ENCODE measurements at regions not wholly inside any gene's neighbourhood (a gene's known extent, or its start where the extent isn't known, plus 50 kb on each side); places are given as distances from the start of the nearest gene placed in this dataset.

DNA sequence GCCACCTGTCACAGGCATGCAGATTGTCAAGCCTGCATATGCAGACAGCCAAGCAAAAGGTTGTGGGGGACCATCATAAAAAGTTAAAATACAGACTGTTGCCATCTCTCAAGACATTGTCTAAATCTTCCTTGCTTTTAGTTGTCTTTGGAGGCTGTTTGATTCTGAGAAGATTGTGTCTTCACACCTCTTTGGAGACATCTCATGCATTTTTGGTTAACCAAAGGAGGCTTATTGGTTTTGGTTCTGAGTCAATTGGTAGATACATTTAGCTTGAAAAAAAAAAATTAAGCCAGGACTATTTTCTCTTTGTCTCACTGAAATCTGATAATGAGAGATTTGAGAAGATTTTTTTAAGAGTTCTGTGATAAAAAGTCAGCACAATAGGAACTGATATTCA lies 217.6 kb downstream of the LYPLAL1 start:
- no peak for DNase-seq

DNA sequence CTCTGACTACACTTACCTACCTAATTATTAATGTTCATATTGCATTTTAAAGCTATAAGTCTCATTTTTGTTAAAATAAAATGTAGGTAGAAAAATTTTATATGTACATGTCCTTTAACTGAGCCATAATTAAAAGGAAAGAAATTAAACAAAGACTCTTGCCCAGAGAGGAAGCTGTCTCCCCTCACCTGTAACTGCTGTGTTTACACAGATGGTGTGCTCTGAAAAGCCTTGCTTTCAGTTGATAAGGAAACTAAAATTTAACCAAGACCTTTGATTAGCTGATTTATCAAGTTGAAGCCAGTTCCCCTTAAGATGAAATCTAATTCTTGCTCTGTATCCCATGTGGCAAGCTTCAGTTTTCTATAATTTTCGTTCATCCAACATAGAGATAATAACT lies 213.5 kb downstream of the LYPLAL1 start:
- DNase-seq = no peak

DNA sequence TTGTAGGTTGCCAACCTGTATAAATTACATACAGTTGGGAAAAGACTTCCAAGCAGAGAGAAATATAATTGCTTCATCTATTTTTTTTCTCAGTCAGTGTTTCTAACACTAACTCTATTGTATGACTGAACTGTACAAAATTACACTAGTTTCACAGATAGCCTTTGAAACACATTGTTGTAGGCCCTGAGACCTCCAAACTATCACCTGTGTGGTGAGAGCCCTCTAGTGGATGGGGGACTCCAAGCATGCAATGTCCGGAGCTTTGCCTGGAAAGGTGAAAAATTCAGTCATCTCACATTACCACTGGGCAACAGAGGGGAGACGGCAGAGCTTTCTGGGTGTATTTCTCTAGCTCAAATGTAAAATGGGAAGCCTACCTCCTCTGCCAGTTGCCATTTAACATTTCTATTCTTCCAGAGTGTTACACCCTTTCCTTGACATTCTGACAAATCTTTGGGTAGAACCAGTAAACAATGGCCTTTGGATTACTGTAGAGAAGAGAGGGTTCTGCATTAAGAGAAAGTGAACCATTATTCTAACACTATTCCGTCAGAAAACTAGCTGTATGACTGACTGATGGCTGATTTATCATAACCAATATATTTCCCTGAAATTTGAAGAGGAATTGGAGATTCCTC lies 212.2 kb downstream of the LYPLAL1 start:
- peak; percentile 3 for DNase-seq

DNA sequence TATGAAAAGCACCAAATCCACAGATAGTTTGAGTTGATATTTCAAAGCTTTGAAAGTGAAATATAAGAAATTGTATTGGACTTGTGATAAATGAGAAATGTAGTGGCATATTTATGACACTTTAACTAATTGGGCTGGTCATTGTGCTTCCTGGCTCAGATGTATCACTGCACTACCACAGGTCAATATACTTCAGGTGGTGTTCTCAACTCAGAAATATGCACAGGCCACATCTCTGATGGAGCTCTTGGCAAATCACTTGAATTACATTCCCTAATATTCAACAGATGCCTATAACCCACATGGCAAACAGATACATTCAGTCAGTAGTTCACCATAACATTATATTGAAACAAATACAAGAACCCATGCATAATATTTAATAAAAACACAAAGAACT lies 209.6 kb downstream of the LYPLAL1 start:
- DNase-seq = no peak

DNA sequence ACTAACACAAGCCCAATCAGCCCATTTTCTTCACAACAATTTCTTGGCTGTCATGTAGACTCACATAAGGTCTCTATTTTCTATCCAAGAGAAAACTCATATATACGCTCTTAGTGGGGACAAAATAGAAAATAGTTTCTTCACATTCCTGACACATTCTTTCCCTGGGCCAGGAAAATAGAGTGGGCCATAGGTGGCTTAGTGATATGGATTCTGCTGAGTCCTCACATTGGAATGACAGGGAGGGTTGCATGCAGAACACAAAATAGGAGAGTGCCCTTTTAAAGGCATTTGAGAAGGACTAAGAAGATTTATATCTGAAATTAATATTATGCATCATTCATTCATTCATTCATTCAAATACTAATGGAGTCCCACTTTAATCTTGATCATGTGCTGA lies 207.7 kb downstream of the LYPLAL1 start:
- DNase-seq = no peak

DNA sequence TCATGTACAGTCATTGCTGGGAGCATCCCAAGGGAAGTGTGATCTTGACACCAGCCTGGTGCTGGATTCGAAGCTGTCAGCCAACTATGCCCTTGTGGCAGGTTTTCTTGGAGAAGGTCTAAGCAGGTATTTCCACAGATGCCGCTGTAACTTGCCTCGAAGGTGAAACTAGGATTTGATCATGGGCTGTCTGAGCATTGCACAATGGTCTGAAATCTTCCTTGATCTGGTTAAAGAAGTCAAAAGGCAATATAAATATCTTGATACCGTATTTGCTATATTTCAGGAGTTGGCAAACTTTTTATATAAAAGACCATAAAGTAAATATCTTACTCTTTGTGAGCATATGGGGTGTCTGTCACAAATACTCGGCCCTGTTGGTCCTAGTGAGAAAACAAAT lies 206.8 kb downstream of the LYPLAL1 start:
- no peak for DNase-seq

DNA sequence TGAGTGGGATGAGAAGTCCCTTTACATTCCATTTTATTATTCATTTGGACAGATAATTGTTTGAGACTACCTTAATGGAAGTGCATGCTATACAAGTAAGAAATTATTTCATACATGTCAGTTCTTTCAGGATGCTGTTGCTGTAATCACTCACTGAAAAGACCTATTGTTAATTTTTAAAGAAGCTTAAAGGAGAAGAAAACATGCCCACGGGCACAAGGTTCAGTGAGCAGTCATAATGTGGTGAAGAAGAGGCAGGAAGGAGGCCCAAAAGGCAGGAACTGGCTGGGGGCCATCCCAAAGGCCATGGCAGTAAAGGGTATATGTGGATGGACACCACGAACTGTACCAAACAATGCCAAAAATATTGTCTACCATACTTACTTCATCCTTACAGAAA lies 206.0 kb downstream of the LYPLAL1 start:
- DNase-seq = no peak

DNA sequence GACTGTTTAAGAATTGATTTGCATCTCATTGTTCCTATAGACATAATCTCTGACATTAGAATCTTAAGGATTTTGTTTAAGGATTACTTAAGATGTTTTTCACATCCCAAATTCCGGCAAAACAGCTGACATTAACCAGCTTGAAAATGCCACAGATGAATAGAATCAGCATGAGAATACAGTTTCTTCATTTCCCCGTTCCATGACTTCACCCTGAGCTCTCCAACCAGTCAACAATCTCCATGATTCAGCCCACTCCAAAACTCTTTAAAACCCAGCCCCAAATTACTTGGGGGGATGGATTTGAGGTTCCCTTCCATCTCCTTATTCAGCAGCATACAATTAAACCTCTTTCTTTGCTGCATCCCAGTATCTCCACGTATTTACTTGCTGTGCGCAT lies 201.0 kb downstream of the LYPLAL1 start:
- DNase-seq = no peak

DNA sequence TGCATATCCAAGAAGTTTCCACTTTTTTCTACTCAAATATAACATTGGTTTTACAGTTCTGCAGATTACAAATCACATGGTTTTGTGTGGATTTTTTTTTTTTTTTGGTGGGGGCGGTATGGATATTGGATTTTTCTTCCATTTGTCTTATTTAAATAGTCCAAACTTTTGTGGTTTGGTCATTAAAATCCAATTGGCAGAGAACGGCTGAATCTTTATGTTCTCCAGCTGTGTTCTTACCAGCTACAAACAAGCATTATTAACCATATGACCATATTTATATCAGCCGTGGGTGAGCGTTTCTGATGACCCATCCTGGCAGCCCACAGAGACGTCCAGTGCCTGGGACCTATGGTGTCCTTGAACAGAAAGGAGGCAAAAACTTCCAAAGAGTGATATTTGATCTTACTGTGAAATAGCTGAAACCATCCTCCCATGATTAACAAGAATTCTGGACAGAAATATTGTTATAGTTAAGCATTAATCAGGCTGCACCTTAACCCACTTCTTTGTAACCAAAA lies 200.4 kb downstream of the LYPLAL1 start:
- DNase-seq = no peak

DNA sequence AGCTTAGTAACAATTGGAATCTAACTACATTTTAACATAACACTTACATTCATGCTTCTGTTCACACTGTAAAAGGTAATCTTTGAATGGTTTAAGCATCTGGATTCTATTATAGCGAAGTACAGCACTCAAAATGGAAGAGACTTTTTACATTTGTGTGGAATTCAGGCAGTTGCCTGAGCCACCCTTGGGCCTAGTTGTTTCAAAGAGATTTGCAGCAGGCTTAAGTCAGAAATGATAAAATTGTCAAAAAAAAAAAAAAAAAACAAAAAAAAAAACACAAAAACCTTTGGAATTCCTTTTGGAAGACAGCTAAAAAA lies 199.9 kb downstream of the LYPLAL1 start:
- no peak for DNase-seq

DNA sequence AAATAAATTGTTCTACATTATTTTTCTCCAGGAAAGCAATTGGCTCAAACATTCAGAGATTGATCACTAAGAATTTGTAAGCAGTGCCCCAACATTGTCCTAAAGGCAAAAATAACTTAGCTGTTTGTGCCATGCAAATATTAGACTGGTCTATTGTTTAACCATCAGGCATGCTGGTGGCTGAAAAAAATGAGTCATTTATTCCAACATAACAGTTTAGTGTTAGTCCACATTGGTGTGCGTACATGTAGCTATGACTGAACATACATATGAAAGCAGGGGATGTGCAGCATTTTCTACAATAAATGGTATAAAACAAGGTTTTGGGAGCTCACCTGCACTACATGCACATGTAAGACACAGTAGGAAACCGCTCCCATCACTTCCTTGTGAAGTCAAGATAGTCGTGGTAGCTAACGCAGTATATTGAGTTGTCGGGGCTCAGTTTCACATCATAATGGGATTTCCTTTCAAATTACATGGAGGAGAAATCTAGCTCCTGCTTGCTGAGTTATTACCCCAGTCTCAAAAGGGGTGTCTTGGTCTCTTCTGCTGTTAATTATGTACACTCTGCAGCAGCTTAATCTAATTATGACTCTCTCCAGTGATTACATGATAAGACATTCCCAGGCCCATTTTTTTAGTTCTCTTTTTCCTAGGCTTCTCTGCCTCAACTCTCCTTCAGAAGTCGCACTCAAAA lies 199.4 kb downstream of the LYPLAL1 start:
- no peak for DNase-seq

DNA sequence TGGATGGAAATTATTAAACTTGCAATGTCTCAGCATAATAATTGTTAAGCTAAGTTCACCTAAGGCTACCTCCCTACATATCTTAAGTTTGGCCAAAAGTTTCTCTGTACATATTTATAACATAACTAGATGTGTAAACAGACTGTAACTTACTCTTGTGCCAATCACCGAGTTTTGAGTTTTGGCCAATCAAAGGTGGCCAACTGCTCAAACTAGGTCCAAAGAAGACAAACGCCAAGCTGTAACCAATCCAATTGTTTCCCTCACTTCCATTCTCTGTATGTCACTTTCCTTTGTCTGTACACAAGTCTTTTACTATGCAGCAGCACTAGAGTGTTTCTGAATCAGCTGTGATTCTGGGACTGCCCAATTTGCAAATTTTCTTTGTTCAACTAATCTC lies 197.8 kb downstream of the LYPLAL1 start:
- no peak for DNase-seq

DNA sequence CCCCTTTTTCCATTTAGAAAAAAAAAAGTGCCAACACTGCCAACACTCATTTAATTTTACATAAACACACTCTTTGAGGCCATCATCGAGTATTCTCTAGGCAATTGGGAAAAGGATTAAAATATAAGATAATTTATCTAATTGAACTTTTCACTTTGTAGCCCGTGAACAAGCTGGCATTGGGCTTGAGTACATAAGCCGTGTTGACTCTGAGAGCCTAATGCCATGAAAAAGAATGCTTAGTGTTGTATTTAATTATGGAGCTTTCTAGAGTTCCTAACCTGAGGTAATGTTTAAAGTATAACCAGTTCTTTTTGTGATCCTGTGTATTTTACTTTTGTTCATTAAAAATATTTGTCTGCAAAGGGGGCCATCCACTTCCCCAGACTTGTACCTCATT lies 193.8 kb downstream of the LYPLAL1 start:
- no peak for DNase-seq

DNA sequence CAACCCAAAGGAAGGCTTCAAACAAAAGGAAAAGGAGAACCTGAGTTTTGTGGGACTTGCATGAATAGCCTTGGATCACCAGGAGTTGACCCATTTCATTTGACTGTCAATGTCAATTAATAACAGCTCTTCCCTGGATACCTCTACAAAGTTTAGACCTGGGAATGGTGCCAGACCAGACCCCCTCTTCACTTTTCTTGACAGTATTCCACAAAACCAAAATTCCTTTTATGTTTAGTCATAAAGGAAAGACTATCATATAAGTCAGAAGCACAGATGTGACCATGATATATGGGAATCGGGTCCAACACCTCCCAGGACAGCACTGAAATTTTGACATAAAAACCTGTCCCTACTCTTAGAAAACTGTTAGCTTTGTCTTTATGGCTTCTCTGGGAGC lies 191.8 kb downstream of the LYPLAL1 start:
- DNase-seq = no peak

DNA sequence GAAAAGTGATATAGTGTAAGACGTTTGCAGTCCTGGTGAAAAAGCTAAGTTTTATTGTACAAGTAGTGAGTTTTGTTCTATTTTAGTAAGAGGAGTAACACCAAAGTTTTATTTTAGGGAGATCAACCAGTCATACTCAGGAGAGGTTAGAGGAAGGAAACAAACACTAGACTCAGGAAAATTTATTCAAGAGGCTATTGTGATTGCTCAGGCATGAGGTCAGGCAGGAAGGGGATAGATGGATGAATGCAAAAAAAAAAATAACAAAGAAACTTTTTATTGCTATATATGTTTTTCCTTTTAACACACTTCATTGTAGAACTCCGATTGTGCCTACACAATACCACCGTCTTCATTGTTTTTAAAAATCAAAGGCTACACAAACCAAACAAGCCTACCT lies 189.0 kb downstream of the LYPLAL1 start:
- no peak for DNase-seq

DNA sequence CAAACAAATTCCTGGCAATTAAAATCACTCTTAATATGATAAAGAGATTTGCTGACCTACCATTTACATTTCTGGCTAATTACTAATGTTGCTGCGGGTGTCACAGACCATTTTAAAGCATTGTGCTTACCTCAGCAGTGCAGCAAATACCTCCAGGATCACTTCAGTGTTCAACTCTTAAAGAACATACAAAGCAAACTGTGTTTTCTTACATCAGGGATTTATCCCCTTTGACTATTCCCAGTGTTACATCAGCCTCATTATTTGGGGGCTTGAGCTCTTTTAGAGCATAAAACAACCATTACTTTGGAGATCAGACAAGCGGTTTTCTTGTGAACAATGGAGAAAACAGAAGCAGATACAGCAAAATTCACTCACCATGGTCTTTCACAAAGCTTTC lies 185.4 kb downstream of the LYPLAL1 start:
- no peak for DNase-seq

DNA sequence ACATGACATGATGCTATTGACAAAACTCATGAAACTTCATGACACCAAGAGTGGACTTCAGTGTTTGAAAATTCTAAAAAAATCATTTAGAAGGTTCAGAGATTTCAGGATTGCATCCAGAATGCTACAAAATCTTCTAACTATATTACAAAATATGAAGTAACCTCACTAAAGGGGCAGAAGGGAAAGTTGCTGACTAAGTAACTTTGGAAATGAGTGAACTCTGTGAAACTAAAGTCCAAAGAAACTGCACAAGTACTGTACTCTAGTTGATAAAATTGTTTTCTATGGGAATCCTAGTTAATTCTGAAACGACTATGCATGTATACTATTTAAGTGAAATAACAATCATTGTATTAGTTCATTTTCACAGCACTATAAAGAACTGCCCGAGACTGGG lies 184.4 kb downstream of the LYPLAL1 start:
- DNase-seq = no peak

DNA sequence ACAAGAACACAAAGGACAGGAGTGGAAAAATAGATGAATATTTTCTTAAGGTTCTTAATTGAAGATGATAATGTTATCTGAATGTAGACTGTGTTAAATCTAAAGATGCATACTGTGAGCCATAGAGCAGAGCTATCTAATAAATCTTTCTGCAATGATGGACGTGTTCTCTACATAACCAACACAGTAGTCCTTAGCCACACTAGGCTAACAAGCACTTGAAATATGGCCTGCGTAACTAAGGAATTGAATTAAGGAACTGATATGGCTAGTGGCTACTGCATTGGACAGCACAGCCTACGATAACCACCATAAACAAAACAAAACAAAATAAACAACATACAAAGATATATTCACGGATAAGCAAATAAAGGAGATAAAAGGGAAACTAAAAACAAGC lies 181.3 kb downstream of the LYPLAL1 start:
- DNase-seq = no peak

DNA sequence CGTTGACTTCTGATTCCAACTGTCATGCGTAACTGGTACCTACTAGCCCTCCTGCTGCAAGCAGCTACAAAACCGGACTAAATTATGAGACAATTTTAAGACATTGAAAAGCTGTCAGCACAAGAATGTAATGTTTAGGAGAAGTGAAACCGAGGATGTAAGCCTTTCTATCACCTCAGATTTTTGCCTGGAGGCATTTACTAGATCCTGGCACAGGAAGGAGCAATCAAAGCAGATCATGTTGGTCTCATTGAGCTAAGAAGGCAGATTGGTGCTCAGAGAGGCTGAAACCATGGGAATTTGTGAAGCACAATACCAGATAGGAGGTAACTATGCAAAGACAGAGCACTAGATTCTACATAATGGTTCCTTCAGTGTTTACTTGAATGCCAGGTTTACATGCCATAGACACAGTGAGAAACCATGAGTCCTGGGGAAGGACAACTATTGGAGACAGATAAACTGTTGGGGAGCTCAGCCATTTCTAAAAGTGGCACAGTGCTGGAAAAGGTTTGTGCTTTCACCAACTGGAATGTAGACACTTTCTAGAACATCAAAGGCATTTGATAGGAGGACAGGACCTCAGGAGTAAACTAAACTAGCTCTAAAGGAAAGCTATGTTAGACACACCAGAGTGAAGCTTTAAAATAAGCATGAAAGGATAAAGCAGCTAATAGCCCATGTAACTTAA lies 179.4 kb downstream of the LYPLAL1 start:
- no peak for DNase-seq

DNA sequence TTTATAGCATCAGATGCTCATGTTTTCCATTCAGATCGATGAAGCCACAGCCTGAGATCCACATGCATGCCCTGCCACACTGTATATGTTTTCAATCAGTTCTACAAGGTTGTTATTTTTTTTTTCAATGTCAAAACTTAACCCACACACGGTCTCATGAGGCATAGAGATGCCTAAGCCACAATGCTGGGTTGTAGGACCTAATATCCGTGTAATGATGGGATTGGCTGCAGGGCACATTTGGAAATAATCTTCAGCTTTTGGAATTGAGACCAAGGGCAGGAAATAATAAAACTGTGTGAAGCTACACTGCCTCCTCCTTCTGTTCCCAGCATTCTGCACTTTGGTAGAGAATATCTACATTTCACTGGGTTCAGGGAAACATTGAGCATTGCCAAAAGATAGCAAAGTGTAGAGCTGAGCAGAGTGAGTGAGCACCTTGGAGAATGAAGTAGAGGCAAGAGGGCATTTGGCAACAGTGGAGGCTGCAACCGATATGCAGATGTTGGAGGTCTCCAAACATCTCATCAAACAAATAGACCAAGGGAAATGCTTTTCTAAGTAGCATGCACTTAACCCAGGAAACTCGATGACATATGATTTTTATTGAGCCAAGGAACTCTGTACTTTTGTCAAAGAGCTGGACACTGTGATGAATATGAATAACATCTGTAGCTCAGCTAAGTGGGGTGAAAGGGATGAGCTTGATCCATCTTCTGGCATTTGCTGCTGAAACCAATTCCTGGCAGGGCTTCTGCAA lies 176.7 kb downstream of the LYPLAL1 start:
- no peak for DNase-seq

DNA sequence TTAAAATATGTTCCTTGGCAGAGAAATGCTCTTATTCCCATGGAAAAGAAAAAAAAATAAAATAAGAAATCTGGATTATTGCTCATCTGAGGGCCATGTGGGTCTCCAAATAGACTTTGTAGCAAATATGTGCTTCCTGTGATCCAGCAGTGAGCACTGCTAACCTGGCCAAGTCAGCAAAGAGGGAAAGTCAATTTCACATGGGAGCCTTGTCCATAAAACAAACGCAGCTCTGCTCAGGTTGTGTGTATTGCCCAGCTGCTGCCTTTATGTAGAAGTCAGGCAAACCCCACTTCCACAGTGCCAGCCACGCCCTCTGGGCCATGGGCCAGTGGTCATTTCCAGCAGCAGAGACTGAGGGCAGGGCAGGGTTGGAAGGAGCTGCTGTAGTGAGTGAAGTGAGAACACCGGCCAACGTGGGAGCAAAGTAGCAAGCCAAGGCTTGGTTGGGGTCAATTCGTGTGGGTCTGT lies 174.3 kb downstream of the LYPLAL1 start:
- no peak for DNase-seq

DNA sequence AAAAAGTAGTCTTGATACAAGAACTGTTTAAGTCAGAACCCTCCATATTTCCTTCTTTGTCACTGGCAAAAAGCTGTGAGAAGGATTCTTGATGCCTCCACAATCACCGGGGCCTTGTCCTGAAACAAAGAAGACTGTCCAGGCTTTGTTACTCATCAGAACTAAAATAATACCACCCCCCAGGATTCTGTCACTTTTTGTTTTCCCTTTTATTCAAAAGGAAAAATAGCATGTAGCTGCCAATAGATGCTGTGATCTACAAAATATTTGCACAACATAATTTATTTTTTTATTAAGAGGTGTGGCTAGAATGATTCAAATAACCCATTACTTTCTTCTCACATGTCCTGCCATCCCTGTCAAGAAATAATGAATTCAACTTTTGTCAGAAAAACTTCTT lies 173.7 kb downstream of the LYPLAL1 start:
- DNase-seq = no peak

DNA sequence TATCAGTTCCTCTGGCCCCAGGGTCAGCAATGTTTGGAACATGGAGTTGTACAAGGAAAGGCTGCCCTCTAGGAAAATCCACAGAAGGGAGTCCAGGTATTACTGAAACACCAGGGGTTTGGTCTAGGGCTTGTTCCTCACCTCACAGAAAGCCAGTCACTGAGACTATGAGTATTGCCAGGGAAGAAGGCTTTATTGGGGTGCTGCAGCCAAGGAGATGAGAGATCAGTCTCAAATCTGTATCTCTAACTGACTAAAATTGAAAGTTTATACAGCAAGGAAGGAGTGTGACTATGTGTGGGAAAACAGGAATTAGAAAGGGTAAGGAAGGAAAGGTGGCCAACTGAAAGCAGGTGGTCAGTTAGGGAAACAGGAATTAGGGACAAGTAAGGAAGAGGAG lies 172.3 kb downstream of the LYPLAL1 start:
- no peak for DNase-seq

DNA sequence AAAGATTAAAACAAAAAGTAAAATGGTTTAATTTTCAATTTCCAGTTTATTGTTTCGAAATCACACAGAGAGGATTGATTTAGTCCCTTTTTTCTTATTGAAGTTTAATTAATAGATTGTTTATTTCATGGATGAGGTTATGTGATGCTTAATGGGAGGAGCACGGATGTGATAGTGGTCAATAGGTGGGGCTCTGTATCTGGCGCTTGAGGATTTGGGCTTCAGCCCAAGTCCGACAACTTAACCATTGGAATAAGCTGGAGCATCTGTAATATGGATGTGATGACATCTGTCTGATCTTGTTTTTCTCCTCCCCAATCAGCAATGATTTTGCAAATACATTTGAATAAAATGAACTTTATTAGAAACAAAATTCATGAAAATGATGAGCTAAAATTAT lies 169.2 kb downstream of the LYPLAL1 start:
- no peak for DNase-seq
